ENCODE measurements at regions not wholly inside any gene's neighbourhood (a gene's known extent, or its start where the extent isn't known, plus 50 kb on each side); places are given as distances from the start of the nearest gene placed in this dataset.
"Not testable (repeated sequence)": the region's sequence is repeated elsewhere in the genome, so short reads cannot be mapped to it uniquely, and the experiment has no call there.

DNA sequence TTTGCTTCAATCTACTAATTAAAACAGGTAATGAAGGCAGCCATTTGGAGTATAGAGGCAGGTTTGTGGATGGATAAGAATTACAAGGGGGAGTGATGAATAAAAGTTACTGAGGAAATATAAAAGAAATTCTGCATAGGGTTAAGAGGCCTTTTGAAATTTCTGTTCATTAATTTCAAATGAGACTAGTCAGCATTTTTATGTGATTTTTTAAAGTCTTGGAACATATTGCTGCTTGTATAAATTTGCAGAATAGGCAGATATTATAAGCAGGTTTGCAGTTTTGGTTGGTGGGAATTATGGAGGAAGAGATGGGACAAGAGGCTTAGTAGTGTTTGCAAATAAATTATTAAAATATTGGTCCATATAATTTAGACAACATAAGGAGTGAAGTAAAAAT lies 750.4 kb upstream of the AGA start:
- DNase-seq: no peak

DNA sequence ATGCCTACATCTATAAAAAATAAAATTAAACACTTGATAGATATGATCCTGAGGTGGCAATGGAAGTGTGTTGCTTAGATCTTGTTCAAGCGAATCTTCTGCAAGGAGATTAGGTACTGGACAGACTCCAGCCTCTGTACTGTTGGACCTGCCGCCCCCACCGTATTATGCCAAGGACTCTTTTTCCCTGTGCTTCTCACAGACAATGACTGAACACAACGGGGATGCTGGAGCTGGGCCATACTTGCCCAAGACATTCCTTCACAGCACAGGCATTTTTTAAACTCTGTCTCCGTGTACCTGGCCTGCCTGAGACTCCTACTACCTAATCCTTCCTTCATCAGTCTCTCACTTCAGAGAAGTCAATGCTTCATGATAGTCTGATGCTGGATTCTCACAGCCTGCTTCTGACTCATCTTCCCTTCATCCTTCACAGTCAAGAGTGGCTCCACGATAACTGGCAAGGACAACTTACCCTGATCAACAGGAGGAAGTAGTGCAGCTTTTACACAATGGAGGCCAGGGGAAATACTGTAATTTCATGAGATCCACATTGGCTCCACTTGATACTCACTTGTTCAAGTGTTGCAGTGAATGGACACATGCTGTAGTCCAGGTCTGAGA lies 754.6 kb upstream of the AGA start:
- DNase-seq: no peak

DNA sequence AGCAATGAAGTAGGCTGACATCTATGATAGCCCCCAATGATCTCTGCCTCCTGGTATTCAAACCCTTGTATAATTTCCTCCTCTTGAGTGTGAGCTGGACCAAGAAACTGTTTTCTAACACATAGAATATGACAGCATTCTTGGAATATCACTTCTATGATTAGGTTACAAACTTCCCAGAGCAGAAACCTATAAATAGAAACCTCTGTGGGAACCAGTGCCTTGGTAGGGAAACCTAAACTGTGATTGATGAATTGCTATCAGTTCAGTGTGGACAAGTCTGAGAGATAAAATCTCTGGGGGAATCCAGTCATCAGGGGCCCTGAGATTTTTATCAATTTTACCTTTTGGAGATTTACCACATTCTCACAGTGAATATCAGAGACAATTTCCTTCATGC lies 756.5 kb upstream of the AGA start:
- no peak for DNase-seq

GRCh38 chr4:178202422-178202821 lies 760.2 kb upstream of the AGA start:
- DNase-seq: no peak

DNA sequence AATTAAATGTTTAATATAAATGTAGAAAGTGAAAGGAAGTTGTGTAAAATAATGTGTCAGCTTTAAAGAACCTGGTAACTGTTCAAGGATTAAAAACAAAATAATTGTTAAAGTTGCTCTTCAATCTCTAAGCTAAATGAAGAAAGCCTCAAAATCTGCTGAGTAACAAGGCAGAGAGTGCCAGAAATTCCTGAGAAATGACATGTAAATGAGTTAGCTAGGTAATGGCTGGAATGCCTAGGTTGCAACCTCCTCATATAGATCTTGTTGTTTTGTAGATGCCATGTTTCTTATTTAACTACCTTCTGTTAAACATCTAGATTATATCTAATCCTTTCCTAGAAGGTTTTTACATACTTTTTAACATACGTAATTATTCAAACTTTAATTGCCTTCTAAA lies 763.6 kb upstream of the AGA start:
- DNase-seq: no peak

DNA sequence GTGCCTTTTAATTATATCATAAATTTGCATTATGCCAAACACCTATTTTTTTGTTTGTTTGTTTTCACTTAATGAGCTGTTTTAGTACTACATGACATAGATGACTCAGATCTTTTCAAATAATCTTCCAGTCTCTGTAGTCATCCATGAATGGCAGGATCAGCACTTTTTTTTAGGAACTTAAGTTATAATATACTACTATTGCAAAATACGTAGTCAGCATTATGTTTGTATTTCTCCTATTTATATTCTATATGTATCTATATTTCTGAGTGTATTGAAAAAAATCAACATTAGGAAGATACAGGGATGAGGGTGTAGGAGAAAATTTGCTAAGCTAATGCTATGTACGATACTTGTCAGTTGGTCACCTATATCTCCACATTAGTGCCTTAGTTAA lies 773.1 kb upstream of the AGA start:
- DNase-seq: no peak

DNA sequence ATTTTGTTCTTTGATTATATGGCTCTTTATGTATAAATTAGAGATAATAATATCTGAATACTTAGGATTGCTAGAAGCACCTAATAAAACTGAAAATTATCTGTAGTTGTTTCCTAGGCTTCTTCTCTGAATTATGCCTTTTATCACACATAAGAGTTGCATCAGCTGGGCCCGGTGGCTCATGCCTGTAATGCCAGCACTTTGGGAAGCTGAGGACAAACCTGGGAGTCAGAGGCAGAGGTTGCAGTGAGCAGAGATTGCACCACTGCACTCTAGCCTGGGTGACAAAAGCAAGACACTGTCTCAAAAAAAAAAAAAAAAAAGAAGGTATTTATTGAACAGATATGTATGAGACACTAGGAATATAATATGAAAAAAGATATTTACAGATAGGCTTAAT lies 773.5 kb upstream of the AGA start:
- no peak for DNase-seq

DNA sequence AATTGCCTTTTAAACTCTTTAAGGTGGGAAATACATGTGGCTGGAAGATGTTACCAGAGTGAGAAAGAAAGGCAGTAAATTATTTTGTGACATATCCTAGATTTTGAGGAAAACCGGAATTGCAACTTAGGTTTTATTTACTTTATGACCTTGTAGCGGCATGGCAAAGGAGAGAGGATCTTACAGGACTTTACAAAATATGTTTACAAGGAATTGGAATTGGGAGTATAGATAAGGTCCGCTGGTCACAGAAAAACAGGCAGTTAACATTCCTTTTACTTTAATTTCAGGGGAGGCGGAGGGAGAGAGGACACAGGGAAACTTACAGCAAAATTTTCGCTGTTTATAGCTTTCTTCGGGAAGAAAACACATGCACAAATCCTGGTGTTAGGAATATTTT lies 784.2 kb upstream of the AGA start:
- not testable (repeated sequence) for DNase-seq

DNA sequence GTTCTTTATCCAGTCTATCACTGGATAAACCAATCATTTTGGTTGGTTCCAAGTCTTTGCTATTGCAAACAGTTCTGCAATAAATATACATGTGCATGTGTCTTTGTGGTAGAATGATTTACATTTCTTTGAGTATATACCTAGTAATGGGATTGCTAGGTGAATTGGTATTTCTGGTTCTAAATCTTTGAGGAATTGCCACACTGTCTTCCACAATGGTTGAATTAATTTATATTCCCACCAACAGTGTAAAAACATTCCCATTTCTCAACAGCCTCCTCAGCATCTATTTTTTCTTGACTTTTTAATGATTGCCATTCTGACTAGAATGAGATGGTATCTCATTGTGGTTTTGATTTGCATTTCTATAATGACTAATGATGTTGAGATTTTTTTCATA lies 791.7 kb upstream of the AGA start:
- no peak for DNase-seq

DNA sequence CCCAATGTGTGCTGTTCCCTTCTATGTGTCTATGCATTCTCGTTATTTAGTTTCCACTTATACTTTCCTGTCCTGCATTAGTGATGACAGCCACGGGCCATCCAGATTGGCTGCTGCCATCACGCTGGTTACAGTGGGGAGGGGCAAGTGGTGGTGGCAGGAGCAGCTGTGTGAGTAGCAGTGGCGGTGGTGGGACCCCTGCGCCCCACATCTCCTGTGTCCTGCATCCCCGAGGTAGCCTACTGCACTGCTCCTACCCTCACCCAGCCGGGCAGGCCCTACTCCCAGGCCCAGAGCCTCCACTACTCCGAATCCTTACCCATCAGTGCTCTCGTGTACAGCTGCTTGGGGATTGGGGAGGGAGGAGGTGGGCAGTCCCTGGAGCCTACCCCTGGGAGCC lies 798.7 kb upstream of the AGA start:
- DNase-seq: no peak

GRCh38 chr4:178241601-178242118 lies 799.4 kb upstream of the AGA start:
- no peak for DNase-seq

DNA sequence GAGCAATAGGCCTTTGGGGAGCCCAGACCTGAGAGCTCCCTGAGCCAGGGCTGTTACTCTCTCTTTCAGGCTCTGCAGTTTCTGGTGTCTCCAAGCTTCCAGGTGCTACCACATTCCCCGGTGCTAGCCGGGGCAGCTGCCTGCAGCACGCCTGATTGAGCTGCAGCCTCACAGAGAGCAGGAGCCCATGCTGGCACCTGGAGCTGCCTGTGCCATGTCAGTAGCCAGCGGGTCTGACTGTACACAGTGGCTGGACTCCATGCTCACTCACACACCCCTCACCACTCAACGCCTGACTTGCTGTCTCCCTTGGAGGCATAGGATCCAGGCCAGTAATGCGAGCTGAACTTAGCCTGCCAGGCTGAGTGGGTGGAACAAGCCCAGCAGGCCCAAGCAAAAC lies 800.4 kb upstream of the AGA start:
- no peak for DNase-seq

- no peak for DNase-seq
Measured at GRCh38 chr4:178244785-178245184, 802.5 kb upstream of the AGA start.

DNA sequence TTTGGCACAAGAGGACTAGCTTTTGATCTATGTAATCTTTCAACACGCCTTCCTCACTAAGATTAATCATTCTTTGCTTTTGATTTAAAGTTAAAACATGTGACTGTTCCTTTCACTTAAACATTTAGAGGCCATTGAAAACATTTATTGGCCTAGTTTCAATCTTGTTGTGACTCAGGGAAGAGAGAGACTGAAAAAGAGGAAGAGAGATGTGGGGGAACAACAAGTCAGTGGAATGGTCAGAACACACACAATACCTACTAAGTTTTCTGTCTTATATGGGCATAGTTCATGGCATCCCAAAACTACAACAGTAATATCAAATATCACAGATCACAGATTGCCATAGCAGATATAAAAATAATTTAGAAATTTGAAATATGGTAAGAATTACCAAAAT lies 812.9 kb upstream of the AGA start:
- DNase-seq: no peak

- DNase-seq: no peak
Measured at GRCh38 chr4:178258603-178259002, 816.4 kb upstream of the AGA start.

GRCh38 chr4:178259566-178259965 lies 817.3 kb upstream of the AGA start:
- DNase-seq: no peak

DNA sequence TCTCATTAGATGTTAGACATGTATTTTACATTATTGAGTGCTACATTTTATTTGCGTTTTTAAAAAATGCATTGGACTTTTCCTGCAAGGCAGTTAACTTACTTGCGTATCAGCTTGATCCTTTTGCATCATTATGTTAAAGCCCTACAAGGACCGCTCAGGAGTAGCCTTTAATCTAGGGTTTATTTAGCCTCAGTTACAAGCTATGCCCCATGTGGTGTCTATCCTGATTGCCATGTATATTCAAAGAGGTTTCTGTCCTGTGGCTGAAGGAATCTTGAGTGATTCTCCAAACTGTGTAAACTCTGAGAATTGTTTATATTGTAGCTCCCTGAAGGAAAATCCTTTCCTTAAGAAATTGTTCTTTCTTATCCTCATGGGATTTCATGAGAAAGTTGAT lies 821.8 kb upstream of the AGA start:
- DNase-seq: no peak

DNA sequence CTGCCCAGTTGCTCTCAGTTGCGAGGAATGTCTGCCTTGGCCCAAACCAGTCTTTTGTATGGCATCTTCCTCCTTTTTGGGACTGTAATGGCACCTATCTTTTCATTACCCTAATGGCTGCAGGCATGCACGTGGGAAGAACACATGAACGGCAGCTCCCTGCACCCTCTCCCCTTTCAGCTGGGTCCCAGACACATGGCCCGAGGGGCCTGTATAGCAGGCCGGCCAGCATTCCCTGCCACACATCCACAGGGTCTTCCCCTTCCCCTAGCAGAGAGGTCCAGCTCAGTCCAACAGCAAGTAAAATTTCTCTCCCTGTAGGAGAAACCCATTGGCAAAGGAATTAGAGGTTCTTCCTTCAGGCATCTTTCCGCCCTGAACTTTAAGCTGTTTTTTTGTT lies 829.1 kb upstream of the AGA start:
- DNase-seq: no peak

DNA sequence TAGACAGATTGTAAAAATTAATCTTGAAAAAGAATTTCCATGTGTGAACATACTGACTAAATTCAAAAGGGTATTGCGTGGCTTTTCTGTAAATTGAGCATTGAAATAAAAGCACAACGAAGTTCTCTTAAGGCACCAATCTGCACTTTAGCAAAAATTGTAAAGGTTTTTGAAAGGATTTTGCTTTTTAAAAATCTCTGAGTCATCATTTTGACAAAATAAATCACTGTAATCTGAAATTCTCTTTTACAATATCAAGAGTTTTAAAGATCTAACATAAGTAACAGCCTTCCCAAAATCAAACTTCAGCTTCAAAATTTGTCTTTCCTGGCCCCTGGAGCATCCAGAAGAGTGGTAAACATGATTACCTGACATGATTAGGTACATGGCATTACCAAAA lies 830.9 kb upstream of the AGA start:
- no peak for DNase-seq

- no peak for DNase-seq
Measured at GRCh38 chr4:178275671-178276360, 833.6 kb upstream of the AGA start.

DNA sequence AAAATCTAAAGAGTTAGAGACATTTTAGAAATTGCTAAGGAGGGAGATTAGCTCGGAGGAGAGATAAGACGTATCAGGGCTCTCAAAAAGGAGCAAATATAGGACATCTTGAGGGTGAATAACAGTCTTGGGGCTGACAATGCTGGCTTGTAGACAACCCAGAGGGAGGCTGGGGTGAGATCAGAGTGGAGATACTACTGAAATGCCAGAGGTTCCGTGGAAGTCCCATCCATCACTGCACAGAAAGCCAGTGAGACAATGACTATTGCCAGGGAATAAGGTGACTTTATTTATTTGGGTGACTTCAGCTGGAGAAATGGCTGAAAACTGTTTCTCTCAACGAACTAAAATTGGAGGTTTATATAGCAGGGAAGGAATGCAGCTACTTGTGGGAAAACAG lies 838.1 kb upstream of the AGA start:
- no peak for DNase-seq

DNA sequence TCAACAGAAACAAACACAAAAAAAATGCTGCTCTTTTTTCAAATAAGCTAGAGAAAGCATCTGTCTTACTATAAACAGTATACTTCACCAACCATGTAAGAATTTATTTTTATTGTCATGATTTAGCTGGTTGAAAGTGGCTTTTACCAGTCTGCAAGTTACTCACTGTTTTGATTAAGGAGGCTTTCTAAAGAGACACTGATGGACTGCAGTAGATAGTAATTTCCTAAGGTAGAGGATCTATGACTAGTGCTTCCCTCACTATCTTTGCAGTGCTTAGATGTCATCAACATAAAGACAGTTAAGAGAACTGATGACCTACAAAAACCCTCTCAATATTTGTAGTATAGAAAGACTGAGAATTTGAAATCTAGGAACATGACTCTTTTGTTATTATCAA lies 846.2 kb upstream of the AGA start:
- no peak for DNase-seq

GRCh38 chr4:178293601-178294000 lies 851.4 kb upstream of the AGA start:
- no peak for DNase-seq

DNA sequence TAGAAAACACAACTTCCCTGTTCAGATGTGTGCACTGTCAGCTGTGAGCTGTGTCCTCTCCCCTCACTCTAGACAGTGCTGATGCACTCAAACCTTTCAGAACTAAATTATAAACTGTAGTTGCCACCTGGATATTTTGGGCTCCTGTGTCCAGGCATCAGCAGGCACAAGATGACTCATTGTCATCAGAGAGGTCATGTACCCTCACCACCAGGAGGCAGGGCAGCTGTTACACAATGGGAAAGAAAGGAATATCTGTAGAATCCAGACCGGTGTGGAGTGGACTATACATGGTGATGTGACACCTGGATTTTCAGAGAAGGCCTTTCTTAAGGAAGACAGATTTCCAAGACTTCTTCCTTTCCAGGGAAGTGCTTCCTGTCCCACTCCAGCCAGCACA lies 854.4 kb upstream of the AGA start:
- DNase-seq: no peak

GRCh38 chr4:178306565-178306964 lies 864.3 kb upstream of the AGA start:
- DNase-seq: no peak
